Activated CD8-positive, alpha-beta memory T cell treated with anti-CD3 and anti-CD28 coated beads, Interleukin-2, amount 50 U/mL, for 1 hour (primary cell): ENCODE measurements at regions not wholly inside any gene's neighbourhood (a gene's known extent, or its start where the extent isn't known, plus 50 kb on each side); places are given as distances from the start of the nearest gene placed in this dataset.

Source experiments
- DNase-seq: peaks from one replicate; pipeline ENCODE4 v3.0.0-alpha.2; 2020; ENCODE audit errors: extremely low read depth

GRCh38 chr5:124433170-124433569 is 313.3 kb downstream of the ZNF608 start:
- no peak for DNase-seq

DNA sequence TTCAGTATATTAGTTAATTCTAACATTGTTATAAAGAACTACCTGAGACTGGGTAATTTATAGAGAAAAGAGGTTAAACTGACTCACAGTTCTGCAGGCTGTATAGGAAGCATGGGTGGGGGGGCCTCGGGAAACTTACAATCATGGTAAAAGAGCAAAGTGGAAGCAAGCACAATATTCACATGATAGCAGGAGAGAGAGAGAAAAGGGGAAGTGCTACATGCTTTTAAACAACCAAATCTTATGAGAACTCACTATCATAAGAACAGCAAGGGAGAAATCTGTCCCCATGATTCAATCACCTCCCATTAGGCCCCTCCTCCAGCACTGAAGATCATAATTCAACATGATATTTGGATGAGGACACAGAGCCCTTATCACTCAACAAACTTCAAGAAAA is 324.9 kb downstream of the ZNF608 start:
- DNase-seq: no peak

- DNase-seq: no peak
Observed at GRCh38 chr5:124420952-124421351, 325.5 kb downstream of the ZNF608 start.

GRCh38 chr5:124419531-124419930 is 326.9 kb downstream of the ZNF608 start:
- DNase-seq: no peak

- DNase-seq: no peak
Observed at GRCh38 chr5:124418390-124418789, 328.0 kb downstream of the ZNF608 start.

DNA sequence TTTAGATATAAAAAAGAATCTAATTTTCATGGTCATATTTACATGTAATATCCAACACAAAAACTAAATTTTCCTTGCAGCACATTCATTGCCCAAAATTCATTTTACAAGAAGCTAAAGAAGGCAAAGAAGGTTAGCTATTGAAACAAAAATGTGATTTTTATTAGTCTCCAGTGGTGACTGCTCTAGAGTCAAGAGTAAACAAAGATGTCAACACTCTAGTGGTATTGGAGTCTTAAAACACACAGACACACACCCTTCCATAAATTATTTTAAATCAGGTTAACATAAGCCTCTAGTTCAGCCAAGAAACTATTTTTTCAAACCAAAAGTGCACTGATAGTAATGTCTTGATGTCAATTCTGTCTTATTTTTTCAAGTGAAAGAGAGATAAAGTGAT is 329.2 kb downstream of the ZNF608 start:
- no peak for DNase-seq

DNA sequence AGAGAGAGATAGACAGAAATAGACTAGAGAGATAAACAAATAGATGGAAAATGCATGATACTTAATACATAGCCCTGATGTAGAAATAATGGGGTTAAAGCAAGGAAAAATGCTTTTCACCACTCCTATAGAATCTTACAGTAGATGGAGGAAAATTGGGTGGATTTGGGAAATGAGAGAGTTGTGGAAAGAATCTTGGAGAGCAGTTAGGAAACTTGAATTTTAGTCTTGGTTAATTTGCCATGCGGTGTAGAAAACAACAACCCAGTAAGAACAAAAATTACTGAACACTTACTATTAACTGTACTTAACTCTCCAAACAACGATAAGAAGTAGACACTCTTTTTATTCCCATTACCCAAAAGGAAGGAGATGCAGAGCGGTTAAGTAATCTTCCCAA is 329.8 kb downstream of the ZNF608 start:
- no peak for DNase-seq

DNA sequence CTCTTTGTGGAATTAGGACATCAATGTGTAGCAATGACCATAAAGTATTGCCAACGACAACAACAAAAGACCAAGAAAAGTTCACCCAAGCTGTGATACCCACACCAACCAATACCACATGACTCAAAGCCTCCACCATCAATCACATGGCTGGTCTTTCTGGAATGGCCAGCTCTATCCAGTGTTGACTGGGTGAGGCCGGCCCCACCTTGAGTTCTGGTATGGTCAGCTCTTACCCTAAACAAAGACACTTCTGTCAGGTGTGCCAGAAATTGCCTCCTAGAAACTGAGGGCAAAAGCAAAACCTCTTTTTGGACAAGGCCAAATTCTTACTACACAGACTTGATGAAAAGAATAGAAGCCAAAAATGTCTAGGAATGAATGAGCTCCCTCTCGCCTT is 331.5 kb downstream of the ZNF608 start:
- DNase-seq: no peak

GRCh38 chr5:124410539-124411488 is 335.6 kb downstream of the ZNF608 start:
- DNase-seq: no peak

- DNase-seq: no peak
Observed at GRCh38 chr5:124408738-124409453, 337.5 kb downstream of the ZNF608 start.

GRCh38 chr5:124404796-124405195 is 341.6 kb downstream of the ZNF608 start:
- no peak for DNase-seq

GRCh38 chr5:124403281-124403680 is 343.2 kb downstream of the ZNF608 start:
- DNase-seq: no peak

DNA sequence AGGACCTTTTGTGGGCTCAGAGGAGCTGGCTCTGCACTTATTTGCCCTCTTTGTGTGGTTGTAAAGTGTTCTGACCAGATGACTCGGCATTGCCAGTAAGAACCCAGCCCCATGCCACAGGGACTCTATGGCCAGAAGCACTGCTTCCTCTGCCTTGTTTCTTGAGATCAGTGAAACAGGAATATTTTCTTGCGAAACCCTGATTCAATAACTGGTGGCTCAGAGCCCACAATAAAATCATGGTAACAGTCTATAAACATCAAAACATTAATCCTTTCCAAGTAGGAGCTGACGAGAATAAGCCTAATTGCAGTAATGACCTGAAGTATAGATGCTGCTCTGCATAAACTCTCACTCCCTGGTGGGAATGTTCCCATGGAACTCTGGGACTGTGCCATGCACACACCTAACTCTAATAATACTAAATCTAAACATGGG is 344.3 kb downstream of the ZNF608 start:
- no peak for DNase-seq

DNA sequence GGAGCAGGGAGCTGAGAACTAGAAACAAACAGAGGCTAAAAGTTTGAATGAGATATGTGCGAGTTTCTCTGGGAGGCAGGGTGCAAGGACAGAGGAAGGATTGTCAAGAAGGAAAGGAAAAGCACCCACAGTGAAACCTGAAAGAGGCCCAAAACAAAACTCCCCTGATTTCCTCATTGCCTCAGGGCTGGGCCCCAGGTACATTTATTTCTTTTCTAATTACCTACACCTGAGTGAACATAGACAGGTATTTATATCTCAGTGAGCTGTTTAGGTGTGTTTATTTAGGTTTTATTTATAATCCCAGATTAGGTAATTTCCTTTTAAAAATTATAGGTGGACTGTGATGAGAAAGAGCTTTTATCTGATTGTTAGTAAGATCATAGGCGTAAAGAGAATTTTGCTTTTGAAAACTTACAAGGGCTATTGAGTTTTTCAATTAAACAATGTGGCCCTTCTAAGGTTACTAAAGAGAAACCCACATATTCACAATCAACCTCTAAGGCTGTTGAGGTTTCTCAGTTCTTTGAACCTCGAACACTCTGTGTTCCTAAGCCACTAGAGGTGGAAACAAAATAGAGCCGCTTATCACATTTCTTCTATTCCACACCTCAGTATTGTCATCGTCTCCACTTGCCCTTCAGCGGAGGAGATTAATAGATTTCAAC is 344.8 kb downstream of the ZNF608 start:
- DNase-seq: no peak

GRCh38 chr5:124399426-124399961 is 346.9 kb downstream of the ZNF608 start:
- DNase-seq: no peak

- no peak for DNase-seq
Observed at GRCh38 chr5:124398460-124398859, 348.0 kb downstream of the ZNF608 start.

- DNase-seq: no peak
Observed at GRCh38 chr5:124397317-124397716, 349.1 kb downstream of the ZNF608 start.

DNA sequence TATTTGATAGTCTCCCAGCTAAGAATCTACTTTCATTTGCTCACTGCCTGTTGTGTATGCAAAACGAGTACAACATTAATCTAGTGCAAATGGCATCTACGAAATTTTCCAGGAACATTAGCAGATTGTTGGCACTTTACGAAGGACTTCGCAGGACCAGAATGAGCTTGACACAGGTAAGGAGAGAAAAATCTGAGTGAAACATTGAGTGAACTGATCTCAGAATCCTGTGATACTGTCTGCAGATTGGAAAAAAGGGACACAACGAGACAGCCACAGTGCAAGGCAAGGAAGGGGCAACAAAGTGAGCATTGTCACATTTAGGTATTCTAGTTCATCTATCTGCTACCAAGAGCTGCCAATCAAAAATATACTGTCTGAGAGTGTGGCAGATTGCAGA is 350.5 kb downstream of the ZNF608 start:
- DNase-seq: no peak

- no peak for DNase-seq
Observed at GRCh38 chr5:124395287-124395686, 351.2 kb downstream of the ZNF608 start.

DNA sequence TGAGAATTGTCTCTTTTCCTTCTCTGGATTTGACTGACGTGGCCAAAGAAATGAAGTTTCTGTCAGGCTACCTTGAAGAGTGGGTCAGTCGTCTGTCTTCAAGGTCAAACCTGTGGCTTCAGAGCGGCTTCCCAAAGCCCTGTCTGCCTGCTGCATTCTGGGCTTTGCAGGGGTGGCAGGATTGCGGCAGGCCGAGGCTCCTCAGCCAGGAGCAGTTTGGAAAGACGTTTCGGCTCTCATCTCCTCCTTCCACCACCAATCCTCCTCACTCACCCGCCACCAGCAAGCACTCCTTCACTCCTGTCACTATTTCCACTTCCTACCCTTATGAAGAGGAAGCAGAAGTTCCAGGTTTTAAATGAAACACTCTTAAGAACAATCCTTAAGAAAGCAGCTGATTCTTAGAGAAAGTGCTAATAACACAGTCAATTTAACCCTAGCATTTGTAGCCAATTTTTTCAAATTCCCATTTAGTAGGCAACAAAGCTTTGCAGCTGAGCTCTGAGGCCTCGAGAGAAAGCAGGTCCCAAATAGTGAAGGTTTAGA is 351.7 kb downstream of the ZNF608 start:
- no peak for DNase-seq

DNA sequence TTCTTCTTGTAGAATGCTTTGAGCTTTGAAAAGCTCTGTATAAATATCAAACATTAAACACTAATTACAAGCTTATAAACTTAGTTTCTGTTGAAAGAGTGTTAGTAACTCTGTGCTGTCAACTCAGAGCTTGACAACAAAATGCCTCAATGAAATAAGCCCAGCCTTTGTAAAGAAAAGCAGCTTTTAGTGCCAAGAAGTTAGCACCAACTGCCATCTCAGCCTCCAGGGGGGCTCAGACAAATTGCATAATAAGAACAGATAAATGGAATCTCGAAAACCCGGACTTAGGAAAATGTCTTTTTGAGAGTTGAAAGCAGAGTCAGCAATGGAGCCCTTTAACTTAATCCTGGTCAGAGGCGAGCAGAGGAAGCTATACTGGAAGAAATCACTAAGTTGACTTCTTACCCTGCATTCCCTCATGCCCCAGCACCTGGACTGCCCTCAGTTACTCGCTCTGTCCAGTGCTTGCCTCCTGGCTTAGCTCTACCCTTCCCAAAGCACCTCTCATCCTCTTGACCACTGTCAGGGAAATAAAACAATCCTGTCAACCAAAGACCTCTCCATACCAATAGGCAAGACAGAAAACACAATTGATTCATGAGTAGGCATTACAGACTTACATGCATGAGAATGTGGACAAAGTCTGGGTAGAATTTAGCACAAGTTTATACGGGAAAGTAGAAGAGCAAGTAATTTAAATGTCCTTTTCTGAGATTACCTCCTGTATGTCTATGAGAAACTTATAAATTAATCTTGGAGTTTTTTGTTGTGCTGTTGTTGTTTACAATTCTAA is 352.7 kb downstream of the ZNF608 start:
- no peak for DNase-seq
